ENCODE measurements at regions not wholly inside any gene's neighbourhood (a gene's known extent, or its start where the extent isn't known, plus 50 kb on each side); places are given as distances from the start of the nearest gene placed in this dataset.

DNA sequence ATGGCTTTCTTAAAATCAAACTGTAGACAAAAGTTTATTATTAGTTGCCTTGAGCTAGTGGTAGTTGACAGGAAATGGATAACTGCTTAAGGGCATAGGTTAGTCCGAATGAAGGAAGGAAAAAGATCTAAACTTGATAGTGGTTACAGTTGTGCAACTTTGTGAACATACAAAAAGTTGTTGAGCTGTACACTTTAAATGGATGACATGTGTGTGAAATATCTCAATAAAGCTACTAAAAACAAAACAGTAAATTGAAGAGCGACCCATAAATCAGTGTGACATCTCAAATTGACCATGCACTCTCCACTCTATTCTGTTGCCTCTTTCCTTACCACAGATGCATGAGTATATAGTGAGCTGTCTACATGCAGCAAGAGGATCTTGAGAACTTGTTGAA lies 1757.8 kb downstream of the PCDH9 start:
- Histone ChIP-seq H3K4me2 (ENCODE audit: low read depth, low read length, poor library complexity, severe bottlenecking) (peak overlapping the region; percentile 44), H3K79me2 (ENCODE audit: insufficient read depth, low read length) (no peaks in the 10 kb centered on the region), H3K9me2 (replicated peaks; ENCODE audit: low read depth, low read length) (no peaks in the 10 kb centered on the region), H3K36me3 (ENCODE audit: insufficient read depth, low read length) (no peaks in the 10 kb centered on the region), H3K27me3 (ENCODE audit: insufficient read depth, low read length, poor library complexity, severe bottlenecking) (no peaks in the 10 kb centered on the region), H4K20me1 (ENCODE audit: insufficient read depth, low read length, poor library complexity, severe bottlenecking) (no peaks in the 10 kb centered on the region), H3K9ac (ENCODE audit: low read depth, low read length, poor library complexity, severe bottlenecking) (no peak overlapping the region), H3F3A (ENCODE audit: low read depth) (peaks cover 8% of the 10 kb centered on the region), H3K4me3 (ENCODE audit: low read length, poor library complexity, severe bottlenecking) (peak overlapping the region; percentile 14), H2AFZ (ENCODE audit: low read length) (peak overlapping the region; percentile 2; the same call in 1 of the 2 replicates), H3K4me1 (ENCODE audit: insufficient read depth, low read length, poor library complexity, severe bottlenecking) (peaks cover 54% of the 10 kb centered on the region), H3K9me3 (ENCODE audit: insufficient read depth, low read depth, low read length) (0 out of 2 replicates have a peak, but pooled peaks cover 9% of the 10 kb centered on the region)
- TF ChIP-seq, protein P1, sequence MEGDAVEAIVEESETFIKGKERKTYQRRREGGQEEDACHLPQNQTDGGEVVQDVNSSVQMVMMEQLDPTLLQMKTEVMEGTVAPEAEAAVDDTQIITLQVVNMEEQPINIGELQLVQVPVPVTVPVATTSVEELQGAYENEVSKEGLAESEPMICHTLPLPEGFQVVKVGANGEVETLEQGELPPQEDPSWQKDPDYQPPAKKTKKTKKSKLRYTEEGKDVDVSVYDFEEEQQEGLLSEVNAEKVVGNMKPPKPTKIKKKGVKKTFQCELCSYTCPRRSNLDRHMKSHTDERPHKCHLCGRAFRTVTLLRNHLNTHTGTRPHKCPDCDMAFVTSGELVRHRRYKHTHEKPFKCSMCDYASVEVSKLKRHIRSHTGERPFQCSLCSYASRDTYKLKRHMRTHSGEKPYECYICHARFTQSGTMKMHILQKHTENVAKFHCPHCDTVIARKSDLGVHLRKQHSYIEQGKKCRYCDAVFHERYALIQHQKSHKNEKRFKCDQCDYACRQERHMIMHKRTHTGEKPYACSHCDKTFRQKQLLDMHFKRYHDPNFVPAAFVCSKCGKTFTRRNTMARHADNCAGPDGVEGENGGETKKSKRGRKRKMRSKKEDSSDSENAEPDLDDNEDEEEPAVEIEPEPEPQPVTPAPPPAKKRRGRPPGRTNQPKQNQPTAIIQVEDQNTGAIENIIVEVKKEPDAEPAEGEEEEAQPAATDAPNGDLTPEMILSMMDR (conservative IDR thresholded peaks at IDR 0.05; ENCODE audit: low read length), result no peak
- no peak for TF ChIP-seq EZH2phosphoT487 (IDR thresholded peaks at IDR 0.05; ENCODE audit: borderline replicate concordance)

DNA sequence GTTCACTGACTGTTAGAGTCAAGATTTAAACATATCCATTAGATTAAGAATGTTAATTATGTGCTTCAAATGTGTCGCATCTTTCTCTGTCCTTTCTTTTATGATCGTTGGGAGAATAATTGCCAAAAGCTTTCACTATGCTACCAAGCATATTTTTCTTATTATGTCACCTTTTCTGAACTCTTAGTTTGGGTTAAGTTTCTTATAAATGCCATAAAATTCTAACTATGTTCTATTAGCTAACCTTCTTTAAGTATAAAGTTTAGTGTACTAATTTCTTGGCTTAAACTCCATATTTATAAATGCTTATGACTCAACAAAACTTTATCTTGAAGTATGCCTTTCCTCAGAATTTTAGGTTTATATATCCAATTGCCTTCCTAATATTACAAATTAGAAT lies 1759.4 kb downstream of the PCDH9 start:
- Histone ChIP-seq H3K9me2 (replicated peaks; ENCODE audit: low read depth, low read length) (no peaks in the 10 kb centered on the region), H3K27me3 (ENCODE audit: insufficient read depth, low read length, poor library complexity, severe bottlenecking) (no peaks in the 10 kb centered on the region), H3K4me1 (ENCODE audit: insufficient read depth, low read length, poor library complexity, severe bottlenecking) (peaks cover 57% of the 10 kb centered on the region), H3K4me2 (ENCODE audit: low read depth, low read length, poor library complexity, severe bottlenecking) (peak overlapping the region; percentile 44), H2AFZ (ENCODE audit: low read length) (peak overlapping the region; percentile 57; the same call in 1 of the 2 replicates), H3K9ac (ENCODE audit: low read depth, low read length, poor library complexity, severe bottlenecking) (no peak overlapping the region), H4K20me1 (ENCODE audit: insufficient read depth, low read length, poor library complexity, severe bottlenecking) (no peaks in the 10 kb centered on the region), H3K4me3 (ENCODE audit: low read length, poor library complexity, severe bottlenecking) (no peak overlapping the region), H3F3A (ENCODE audit: low read depth) (peaks cover 8% of the 10 kb centered on the region), H3K79me2 (ENCODE audit: insufficient read depth, low read length) (no peaks in the 10 kb centered on the region), H3K36me3 (ENCODE audit: insufficient read depth, low read length) (no peaks in the 10 kb centered on the region), H3K9me3 (ENCODE audit: insufficient read depth, low read depth, low read length) (0 out of 2 replicates have a peak, but pooled peaks cover 9% of the 10 kb centered on the region)
- TF ChIP-seq EZH2phosphoT487 (IDR thresholded peaks at IDR 0.05; ENCODE audit: borderline replicate concordance), result no peak
- TF ChIP-seq, protein P1 (conservative IDR thresholded peaks at IDR 0.05; ENCODE audit: low read length), result no peak

DNA sequence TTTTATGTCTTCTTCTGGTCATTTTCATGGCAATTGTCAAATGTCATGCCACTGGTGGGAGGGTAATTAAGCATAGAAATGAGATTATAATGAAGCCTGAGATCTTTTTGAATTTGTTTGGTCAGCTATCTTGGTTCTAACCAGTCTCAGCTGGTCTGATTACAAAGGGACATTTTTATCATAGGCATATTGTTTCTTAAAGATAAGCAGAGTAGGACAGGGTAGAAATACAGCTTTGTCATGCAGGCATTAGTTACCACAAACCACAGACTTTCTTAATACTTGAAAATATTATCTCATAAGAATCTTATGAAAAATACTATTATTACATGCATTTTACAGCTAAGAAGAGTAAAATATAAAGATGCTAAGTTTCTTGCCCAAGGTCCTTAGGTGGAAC lies 1761.5 kb downstream of the PCDH9 start:
- no peak for TF ChIP-seq EZH2phosphoT487 (IDR thresholded peaks at IDR 0.05; ENCODE audit: borderline replicate concordance)
- TF ChIP-seq, protein P1 (conservative IDR thresholded peaks at IDR 0.05; ENCODE audit: low read length), result no peak
- Histone ChIP-seq H3K36me3 (ENCODE audit: insufficient read depth, low read length) (no peaks in the 10 kb centered on the region), H3K9me3 (ENCODE audit: insufficient read depth, low read depth, low read length) (0 out of 2 replicates have a peak, but pooled peaks cover 5% of the 10 kb centered on the region), H3K9ac (ENCODE audit: low read depth, low read length, poor library complexity, severe bottlenecking) (peak overlapping the region; percentile 63), H3K4me3 (ENCODE audit: low read length, poor library complexity, severe bottlenecking) (peak overlapping the region; percentile 61), H3K27me3 (ENCODE audit: insufficient read depth, low read length, poor library complexity, severe bottlenecking) (no peaks in the 10 kb centered on the region), H4K20me1 (ENCODE audit: insufficient read depth, low read length, poor library complexity, severe bottlenecking) (no peaks in the 10 kb centered on the region), H3K9me2 (replicated peaks; ENCODE audit: low read depth, low read length) (no peaks in the 10 kb centered on the region), H3K79me2 (ENCODE audit: insufficient read depth, low read length) (no peaks in the 10 kb centered on the region), H3K4me2 (ENCODE audit: low read depth, low read length, poor library complexity, severe bottlenecking) (peak overlapping the region; percentile 80), H3F3A (ENCODE audit: low read depth) (peaks cover 8% of the 10 kb centered on the region), H2AFZ (ENCODE audit: low read length) (no peak overlapping the region), H3K4me1 (ENCODE audit: insufficient read depth, low read length, poor library complexity, severe bottlenecking) (peaks cover 57% of the 10 kb centered on the region)

Data from Loucy (cell line).